ENCODE measurements at regions not wholly inside any gene's neighbourhood (a gene's known extent, or its start where the extent isn't known, plus 50 kb on each side); places are given as distances from the start of the nearest gene placed in this dataset.

GRCh38 chr11:70608568-70609470, 210.5 kb downstream of the CTTN start:
- Histone ChIP-seq H3K9me3 (no peaks in the 10 kb centered on the region), H3K36me3 (no peaks in the 10 kb centered on the region), H3K27ac (no peak overlapping the region), H3K4me1 (no peaks in the 10 kb centered on the region), H3K4me3 (no peak overlapping the region), H3K27me3 (no peaks in the 10 kb centered on the region)
- DNase-seq = no peak
- intact Hi-C loops (cut with DNase I; ENCODE audit: low total_unique reads) = no loop called here
- TF ChIP-seq POLR2A (IDR thresholded peaks at IDR 0.05) (no peak), CTCF (IDR thresholded peaks at IDR 0.05) (no peak)

- DNase-seq = no peak
- no peak overlapping the region for H3K4me3 ChIP-seq
- intact Hi-C loops (cut with DNase I; ENCODE audit: low total_unique reads) = no loop called here
Observed at GRCh38 chr11:70610566-70611565, 212.5 kb downstream of the CTTN start.

GRCh38 chr11:70611821-70612220, 213.5 kb downstream of the CTTN start:
- no peak for DNase-seq
- Histone ChIP-seq H3K4me1 (no peaks in the 10 kb centered on the region), H3K4me3 (no peak overlapping the region), H3K36me3 (no peaks in the 10 kb centered on the region), H3K9me3 (no peaks in the 10 kb centered on the region), H3K27me3 (no peaks in the 10 kb centered on the region), H3K27ac (no peak overlapping the region)
- intact Hi-C loops (cut with DNase I; ENCODE audit: low total_unique reads) = no loop called here
- no peak for TF ChIP-seq CTCF (IDR thresholded peaks at IDR 0.05)
- TF ChIP-seq POLR2A (IDR thresholded peaks at IDR 0.05) = no peak

More at GRCh38 chr11:70610566-70611565, 212.5 kb downstream of the CTTN start:
- TF ChIP-seq CTCF (IDR thresholded peaks at IDR 0.05) (no peak), POLR2A (IDR thresholded peaks at IDR 0.05) (no peak)
- Histone ChIP-seq H3K27me3 (no peaks in the 10 kb centered on the region), H3K4me1 (no peaks in the 10 kb centered on the region), H3K27ac (no peak overlapping the region), H3K36me3 (no peaks in the 10 kb centered on the region), H3K9me3 (no peaks in the 10 kb centered on the region)

GRCh38 chr11:70612459-70613141, 214.3 kb downstream of the CTTN start:
- Histone ChIP-seq H3K36me3 (no peaks in the 10 kb centered on the region), H3K4me3 (no peak overlapping the region), H3K27me3 (no peaks in the 10 kb centered on the region), H3K4me1 (no peaks in the 10 kb centered on the region), H3K9me3 (no peaks in the 10 kb centered on the region), H3K27ac (no peak overlapping the region)
- DNase-seq = no peak
- TF ChIP-seq POLR2A (IDR thresholded peaks at IDR 0.05) (no peak), CTCF (IDR thresholded peaks at IDR 0.05) (no peak)
- intact Hi-C loops (cut with DNase I; ENCODE audit: low total_unique reads) = no loop called here
